Omental fat pad (tissue), 3 donors: ENCODE measurements at regions not wholly inside any gene's neighbourhood (a gene's known extent, or its start where the extent isn't known, plus 50 kb on each side); places are given as distances from the start of the nearest gene placed in this dataset.

Experiments
- ATAC-seq: fragments of 150-250 bp; one replicate; pipeline ENCODE4 v1.9.1; 2016; ENCODE audit warnings: mild to moderate bottlenecking, moderate library complexity; ENCODE audit not compliant: low FRiP score
- DNase-seq: peaks from one replicate; pipeline ENCODE4 v3.0.0-alpha.2; 2019; ENCODE audit warnings: low spot score
- TF ChIP-seq, protein P1 (sequence below), 3 donors: fragments of 450-650 bp; IDR thresholded peaks; one replicate each; pipeline ENCODE4 v1.5.1; 2016 to 2017; ENCODE audit warnings: antibody characterized with exemption in 3 of 3, mild to moderate bottlenecking in 3 of 3, moderate library complexity in 2 of 3

GRCh38 chr4:111924696-111925095, 220.6 kb upstream of the FAM241A start:
- no peak for ATAC-seq

GRCh38 chr4:111930659-111931058, 214.6 kb upstream of the FAM241A start:
- no peak for ATAC-seq
- DNase-seq, result no peak
- TF ChIP-seq, protein P1, sequence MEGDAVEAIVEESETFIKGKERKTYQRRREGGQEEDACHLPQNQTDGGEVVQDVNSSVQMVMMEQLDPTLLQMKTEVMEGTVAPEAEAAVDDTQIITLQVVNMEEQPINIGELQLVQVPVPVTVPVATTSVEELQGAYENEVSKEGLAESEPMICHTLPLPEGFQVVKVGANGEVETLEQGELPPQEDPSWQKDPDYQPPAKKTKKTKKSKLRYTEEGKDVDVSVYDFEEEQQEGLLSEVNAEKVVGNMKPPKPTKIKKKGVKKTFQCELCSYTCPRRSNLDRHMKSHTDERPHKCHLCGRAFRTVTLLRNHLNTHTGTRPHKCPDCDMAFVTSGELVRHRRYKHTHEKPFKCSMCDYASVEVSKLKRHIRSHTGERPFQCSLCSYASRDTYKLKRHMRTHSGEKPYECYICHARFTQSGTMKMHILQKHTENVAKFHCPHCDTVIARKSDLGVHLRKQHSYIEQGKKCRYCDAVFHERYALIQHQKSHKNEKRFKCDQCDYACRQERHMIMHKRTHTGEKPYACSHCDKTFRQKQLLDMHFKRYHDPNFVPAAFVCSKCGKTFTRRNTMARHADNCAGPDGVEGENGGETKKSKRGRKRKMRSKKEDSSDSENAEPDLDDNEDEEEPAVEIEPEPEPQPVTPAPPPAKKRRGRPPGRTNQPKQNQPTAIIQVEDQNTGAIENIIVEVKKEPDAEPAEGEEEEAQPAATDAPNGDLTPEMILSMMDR (IDR thresholded peaks at IDR 0.05), result no peak

More at GRCh38 chr4:111924696-111925095, 220.6 kb upstream of the FAM241A start:
- DNase-seq, result no peak
- TF ChIP-seq, protein P1 (IDR thresholded peaks at IDR 0.05), result no peak

DNA sequence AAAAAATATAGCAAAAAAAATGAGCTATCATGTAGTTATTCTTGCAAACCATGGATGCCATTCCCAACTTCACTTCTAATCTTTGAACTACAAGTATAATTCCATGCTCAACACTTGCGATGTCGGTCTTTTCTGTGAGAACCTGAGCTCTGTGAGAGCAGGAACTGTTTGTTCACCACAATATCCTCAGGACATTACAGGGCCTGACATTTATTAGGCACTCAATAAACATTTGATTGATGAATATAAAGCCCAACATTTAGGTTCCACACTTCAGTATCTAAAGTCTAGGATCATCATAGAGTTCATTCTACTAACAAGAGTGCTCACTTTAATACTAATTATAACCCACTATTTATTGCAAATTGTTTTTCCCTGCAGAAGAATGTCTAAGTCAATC, 211.6 kb upstream of the FAM241A start:
- ATAC-seq, result no peak
- DNase-seq, result no peak
- TF ChIP-seq, protein P1 (IDR thresholded peaks at IDR 0.05), result no peak

DNA sequence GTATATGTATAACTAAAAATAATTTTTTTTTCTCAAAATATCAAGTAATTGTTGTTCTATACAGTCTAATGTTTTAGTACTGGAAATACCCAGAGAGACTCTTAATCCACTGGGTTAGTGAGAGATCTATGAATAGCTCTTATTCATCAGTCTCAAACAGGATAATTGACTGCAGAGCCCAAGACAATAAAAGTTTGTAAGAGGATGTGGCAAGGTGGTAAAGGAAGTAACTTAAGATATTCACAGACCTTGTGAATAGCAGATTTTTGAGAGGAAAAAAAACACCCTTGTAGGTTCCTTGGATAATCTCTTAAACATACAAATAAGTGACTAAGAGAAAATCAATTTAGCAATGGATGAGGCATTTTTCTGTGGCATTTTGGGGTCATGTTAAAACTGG, 210.9 kb upstream of the FAM241A start:
- ATAC-seq (no peak), DNase-seq (no peak)
- TF ChIP-seq, protein P1 (IDR thresholded peaks at IDR 0.05), result no peak

DNA sequence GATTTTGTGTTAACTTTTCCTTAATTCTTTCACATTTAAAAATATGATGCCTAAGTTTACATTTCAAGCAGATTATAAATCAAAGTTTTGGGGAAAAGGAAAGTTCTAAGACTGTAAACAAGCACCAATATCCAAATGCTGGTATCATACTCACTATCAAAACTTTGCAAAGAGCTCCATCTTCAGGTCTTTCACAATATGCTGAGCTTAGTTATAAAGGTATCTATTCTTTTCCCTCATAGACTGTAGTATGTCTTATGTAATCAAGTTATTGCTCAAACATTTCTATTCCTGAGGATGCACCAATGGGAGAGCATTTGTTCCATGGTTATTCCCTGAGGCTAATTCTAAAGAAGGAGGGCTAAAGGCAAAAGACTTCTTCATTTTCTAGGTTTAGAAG, 207.9 kb upstream of the FAM241A start:
- ATAC-seq, result no peak
- TF ChIP-seq, protein P1 (IDR thresholded peaks at IDR 0.05), result no peak
- no peak for DNase-seq

- ATAC-seq, result no peak
- TF ChIP-seq, protein P1 (IDR thresholded peaks at IDR 0.05), result no peak
- no peak for DNase-seq
These were observed 203.3 kb upstream of the FAM241A start for GRCh38 chr4:111941957-111942356.

- ATAC-seq (no peak), DNase-seq (no peak)
- TF ChIP-seq, protein P1 (IDR thresholded peaks at IDR 0.05), result no peak
These were observed 201.5 kb upstream of the FAM241A start for GRCh38 chr4:111943796-111944203.
